ENCODE measurements at regions not wholly inside any gene's neighbourhood (a gene's known extent, or its start where the extent isn't known, plus 50 kb on each side); places are given as distances from the start of the nearest gene placed in this dataset.

GRCh38 chr10:33507662-33508425, 173.4 kb upstream of the NRP1 start:
- no peak for DNase-seq (ENCODE audit: low read depth)
- H3K4me3 ChIP-seq (ENCODE audit: low read depth, low read length) = no peak overlapping the region
- TF ChIP-seq, protein P1, sequence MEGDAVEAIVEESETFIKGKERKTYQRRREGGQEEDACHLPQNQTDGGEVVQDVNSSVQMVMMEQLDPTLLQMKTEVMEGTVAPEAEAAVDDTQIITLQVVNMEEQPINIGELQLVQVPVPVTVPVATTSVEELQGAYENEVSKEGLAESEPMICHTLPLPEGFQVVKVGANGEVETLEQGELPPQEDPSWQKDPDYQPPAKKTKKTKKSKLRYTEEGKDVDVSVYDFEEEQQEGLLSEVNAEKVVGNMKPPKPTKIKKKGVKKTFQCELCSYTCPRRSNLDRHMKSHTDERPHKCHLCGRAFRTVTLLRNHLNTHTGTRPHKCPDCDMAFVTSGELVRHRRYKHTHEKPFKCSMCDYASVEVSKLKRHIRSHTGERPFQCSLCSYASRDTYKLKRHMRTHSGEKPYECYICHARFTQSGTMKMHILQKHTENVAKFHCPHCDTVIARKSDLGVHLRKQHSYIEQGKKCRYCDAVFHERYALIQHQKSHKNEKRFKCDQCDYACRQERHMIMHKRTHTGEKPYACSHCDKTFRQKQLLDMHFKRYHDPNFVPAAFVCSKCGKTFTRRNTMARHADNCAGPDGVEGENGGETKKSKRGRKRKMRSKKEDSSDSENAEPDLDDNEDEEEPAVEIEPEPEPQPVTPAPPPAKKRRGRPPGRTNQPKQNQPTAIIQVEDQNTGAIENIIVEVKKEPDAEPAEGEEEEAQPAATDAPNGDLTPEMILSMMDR (IDR thresholded peaks at IDR 0.05; ENCODE audit: insufficient read depth, low read length) = no peak

GRCh38 chr10:33506838-33507661, 172.6 kb upstream of the NRP1 start:
- TF ChIP-seq, protein P1 (IDR thresholded peaks at IDR 0.05; ENCODE audit: insufficient read depth, low read length) = no peak
- H3K4me3 ChIP-seq (ENCODE audit: low read depth, low read length) = no peak overlapping the region

GRCh38 chr10:33506391-33506790, 171.9 kb upstream of the NRP1 start:
- no peak for DNase-seq (ENCODE audit: low read depth)
- H3K4me3 ChIP-seq (ENCODE audit: low read depth, low read length) = no peak overlapping the region
- TF ChIP-seq, protein P1 (IDR thresholded peaks at IDR 0.05; ENCODE audit: insufficient read depth, low read length) = no peak

More at GRCh38 chr10:33506838-33507661, 172.6 kb upstream of the NRP1 start:
- DNase-seq (ENCODE audit: low read depth) = peak; percentile 70

- no peak for DNase-seq (ENCODE audit: low read depth)
- TF ChIP-seq, protein P1 (IDR thresholded peaks at IDR 0.05; ENCODE audit: insufficient read depth, low read length) = no peak
- no peak overlapping the region for H3K4me3 ChIP-seq (ENCODE audit: low read depth, low read length)
Observed at GRCh38 chr10:33501161-33501560, 166.7 kb upstream of the NRP1 start.

DNA sequence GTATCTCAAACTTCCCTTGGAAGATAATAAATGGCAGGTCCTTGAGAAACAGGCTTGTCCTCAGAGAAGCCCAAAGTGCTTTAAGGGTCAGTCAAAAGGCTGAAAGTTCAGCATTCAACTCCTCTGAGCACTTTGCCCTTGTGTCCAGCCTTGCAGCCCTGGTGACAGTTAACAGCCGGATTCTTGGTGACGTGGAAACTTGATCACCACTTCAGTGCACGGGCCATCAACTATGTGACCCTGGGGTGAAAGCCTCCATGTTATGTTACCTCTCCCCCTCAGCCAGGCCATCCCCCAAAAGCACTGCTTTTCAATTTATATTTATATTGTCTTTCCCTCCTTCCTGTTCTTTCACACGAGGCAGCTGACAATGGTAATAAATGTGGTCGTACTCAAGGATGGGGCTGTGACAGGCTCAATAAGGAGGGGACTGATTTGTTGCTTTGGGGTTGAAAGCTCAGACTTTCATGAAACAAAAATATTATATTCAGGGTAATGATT, 164.0 kb upstream of the NRP1 start:
- DNase-seq (ENCODE audit: low read depth) = no peak
- TF ChIP-seq, protein P1 (IDR thresholded peaks at IDR 0.05; ENCODE audit: insufficient read depth, low read length) = no peak
- no peak overlapping the region for H3K4me3 ChIP-seq (ENCODE audit: low read depth, low read length)

GRCh38 chr10:33497338-33497737, 162.9 kb upstream of the NRP1 start:
- no peak for DNase-seq (ENCODE audit: low read depth)
- no peak overlapping the region for H3K4me3 ChIP-seq (ENCODE audit: low read depth, low read length)
- TF ChIP-seq, protein P1 (IDR thresholded peaks at IDR 0.05; ENCODE audit: insufficient read depth, low read length) = no peak
